Spleen (tissue), 11 donors: ENCODE measurements at regions not wholly inside any gene's neighbourhood (a gene's known extent, or its start where the extent isn't known, plus 50 kb on each side); places are given as distances from the start of the nearest gene placed in this dataset.

Experiments used
- DNase-seq: peaks from one replicate; pipeline ENCODE4 v3.0.0-alpha.2; 2020
- H3K27ac ChIP-seq, 8 donors: fragments of 200-600 bp; sonication (generic) in 7 of 8; 1 replicate in 4 of 8; 2 replicates in 4 of 8; pipeline versions ENCODE4 v1.5.0 to v1.8.0; 2016 to 2021; ENCODE audit warnings: inconsistent platforms in 4 of 8, mild to moderate bottlenecking in 4 of 8, moderate library complexity in 1 of 8
- H3K27me3 ChIP-seq, 7 donors: fragments of 200-600 bp; sonication (generic) in 6 of 7; replicated peaks in 1 of 7; 1 replicate in 4 of 7; 2 replicates in 3 of 7; pipeline versions ENCODE4 v1.5.0 to v1.8.0; 2016 to 2021; ENCODE audit warnings: inconsistent platforms in 3 of 7, mild to moderate bottlenecking in 1 of 7
- H3K36me3 ChIP-seq, 6 donors: fragments of 200-600 bp; sonication (generic) in 5 of 6; 1 replicate in 4 of 6; 2 replicates in 2 of 6; pipeline versions ENCODE4 v1.5.0 to v1.8.0; 2016 to 2021; ENCODE audit warnings: inconsistent platforms in 2 of 6
- H3K4me1 ChIP-seq, 6 donors: fragments of 200-600 bp; sonication (generic) in 5 of 6; 1 replicate in 3 of 6; 2 replicates in 3 of 6; pipeline versions ENCODE4 v1.5.0 to v1.8.0; 2016 to 2021; ENCODE audit warnings: inconsistent platforms in 3 of 6
- H3K4me3 ChIP-seq, 8 donors: fragments of 200-600 bp; sonication (generic) in 7 of 8; 1 replicate in 4 of 8; 2 replicates in 4 of 8; pipeline versions ENCODE4 v1.5.0 to v1.8.0; 2016 to 2021; ENCODE audit warnings: inconsistent platforms in 4 of 8, mild to moderate bottlenecking in 4 of 8, moderate library complexity in 2 of 8
- H3K9me3 ChIP-seq, 8 donors: fragments of 200-600 bp; sonication (generic) in 7 of 8; 1 replicate in 4 of 8; 2 replicates in 4 of 8; pipeline versions ENCODE4 v1.5.0 to v1.8.0; 2016 to 2021; ENCODE audit warnings: inconsistent platforms in 4 of 8
- CTCF ChIP-seq, 11 experiments: fragments of 200-600 bp in 7 of 11; fragments of 450-650 bp in 4 of 11; sonication (generic) in 4 of 11; IDR thresholded peaks in 8 of 11; conservative IDR thresholded peaks in 3 of 11; 1 replicate in 7 of 11; 2 replicates in 4 of 11; pipeline versions ENCODE4 v1.4.0 to v1.8.0; 2016 to 2021; ENCODE audit warnings: antibody characterized with exemption in 11 of 11, inconsistent platforms in 4 of 11, mild to moderate bottlenecking in 1 of 11
- POLR2A ChIP-seq, 3 donors: fragments of 450-650 bp; IDR thresholded peaks; one replicate each; pipeline ENCODE4 v1.5.1; 2017; ENCODE audit warnings: antibody characterized with exemption in 3 of 3, mild to moderate bottlenecking in 1 of 3
- POLR2AphosphoS5 ChIP-seq, 3 donors: sonication (generic); formaldehyde crosslinking; IDR thresholded peaks; one replicate each; pipeline ENCODE4 v1.5.1; 2017; ENCODE audit warnings: antibody characterized with exemption in 3 of 3
- WGBS, 5 donors: extraction: QIAGEN DNeasy Blood & Tissue Kit in 3 of 5; methylation state at CpG; one replicate each; pipeline versions ENCODE4 v1.1.5 to v1.1.7; 2013 to 2018; 5-methylcytosine and 5-hydroxymethylcytosine counted together
- intact Hi-C: fragments of 100-400 bp; cut with DNase I; formaldehyde crosslinking; loops from one replicate; pipeline ENCODE4 v1.15.0; 2023; ENCODE audit warnings: low total_unique reads
- donor health status: healthy with polysubstance abuse.
- donor health status: DM: no; HTN: no; CAD: no; lungs with moderate emphysema.
- donor health status: DM: no; HTN: no; CAD: no.
- donor health status: Bipolar disorder and iron deficiency.
- donor health status: healthy.
- donor health status: DM: no; HTN: no; CAD: no.
- donor health status: DM: yes; HTN: yes; CAD: no.

- no peaks in the 10 kb centered on the region for H3K9me3 ChIP-seq
- intact Hi-C loops: no loop called here
- 82 to 91% (median 85%) methylated on average over 1 of the region's 1 CpG for WGBS, 5 donors
- H3K4me1 ChIP-seq: no peaks in the 10 kb centered on the region
- H3K4me3 ChIP-seq: no peak overlapping the region
- TF ChIP-seq POLR2A (IDR thresholded peaks at IDR 0.05) (no peak), CTCF (IDR thresholded peaks at IDR 0.05 in 8 of 11, conservative IDR thresholded peaks at IDR 0.05 in 3 of 11) (no peak)
- no peak for DNase-seq
- no peaks in the 10 kb centered on the region for H3K36me3 ChIP-seq
- H3K27me3 ChIP-seq: no peaks in the 10 kb centered on the region
- H3K27ac ChIP-seq: no peak overlapping the region
Observed at GRCh38 chr18:34550902-34551301, 159.2 kb upstream of the DTNA start.

- DNase-seq: no peak
- intact Hi-C loops: no loop called here
- H3K4me1 ChIP-seq: no peaks in the 10 kb centered on the region
- no peaks in the 10 kb centered on the region for H3K36me3 ChIP-seq
- no peak for TF ChIP-seq CTCF (IDR thresholded peaks at IDR 0.05 in 8 of 11, conservative IDR thresholded peaks at IDR 0.05 in 3 of 11)
- no peak for TF ChIP-seq POLR2AphosphoS5 (IDR thresholded peaks at IDR 0.05)
- no peak for TF ChIP-seq POLR2A (IDR thresholded peaks at IDR 0.05)
- no peak overlapping the region for H3K27ac ChIP-seq
- no peaks in the 10 kb centered on the region for H3K9me3 ChIP-seq
- 86 to 90% (median 88%) methylated on average over 2 of the region's 2 CpGs for WGBS, 5 donors
- H3K4me3 ChIP-seq: no peak overlapping the region
- no peaks in the 10 kb centered on the region for H3K27me3 ChIP-seq
Observed at GRCh38 chr18:34551824-34552223, 158.3 kb upstream of the DTNA start.

- DNase-seq: no peak
- Histone ChIP-seq H3K27me3 (no peaks in the 10 kb centered on the region), H3K9me3 (no peaks in the 10 kb centered on the region), H3K36me3 (no peaks in the 10 kb centered on the region), H3K4me1 (no peaks in the 10 kb centered on the region), H3K27ac (no peak overlapping the region), H3K4me3 (no peak overlapping the region)
- intact Hi-C loops: no loop called here
- TF ChIP-seq POLR2AphosphoS5 (IDR thresholded peaks at IDR 0.05) (no peak), CTCF (IDR thresholded peaks at IDR 0.05 in 8 of 11, conservative IDR thresholded peaks at IDR 0.05 in 3 of 11) (no peak), POLR2A (IDR thresholded peaks at IDR 0.05) (no peak)
- 70 to 78% (median 75%) methylated on average over 6 of the region's 6 CpGs for WGBS, 5 donors
Observed at GRCh38 chr18:34562252-34562870, 147.7 kb upstream of the DTNA start.

- WGBS, 5 donors: 90 to 96% (median 92%) methylated on average over 2 of the region's 2 CpGs
- no peak overlapping the region for H3K27ac ChIP-seq
- H3K4me1 ChIP-seq: no peaks in the 10 kb centered on the region
- H3K27me3 ChIP-seq: no peaks in the 10 kb centered on the region
- no peak for DNase-seq
- H3K4me3 ChIP-seq: no peak overlapping the region
- TF ChIP-seq CTCF (IDR thresholded peaks at IDR 0.05 in 8 of 11, conservative IDR thresholded peaks at IDR 0.05 in 3 of 11): no peak
- no peak for TF ChIP-seq POLR2AphosphoS5 (IDR thresholded peaks at IDR 0.05)
- no peak for TF ChIP-seq POLR2A (IDR thresholded peaks at IDR 0.05)
- no peaks in the 10 kb centered on the region for H3K9me3 ChIP-seq
- intact Hi-C loops: no loop called here
- no peaks in the 10 kb centered on the region for H3K36me3 ChIP-seq
Observed at GRCh38 chr18:34567857-34568256, 142.2 kb upstream of the DTNA start.
